K562 (cell line): ENCODE measurements at regions not wholly inside any gene's neighbourhood (a gene's known extent, or its start where the extent isn't known, plus 50 kb on each side); places are given as distances from the start of the nearest gene placed in this dataset.

Experiments used
- ATAC-seq: fragments of 200-7000 bp; cut with Tn5 transposase; 3 replicates; pipeline ENCODE4 v1.9.1; 2020; ENCODE audit warnings: moderate library complexity
- BruUV-seq: library from RNA; stranded (reverse); fragments of 400-500 nt; replicated peaks from 2 replicates; lab custom pipeline; 2021; lab: Mats Ljungman, UMichigan
- CTCF ChIA-PET: fragments of 300-600 bp; formaldehyde crosslinking; extraction: SDS; loops from one replicate; lab custom pipeline; 2021; ENCODE audit warnings: low intra/inter-chr PET ratio; lab: Yijun Ruan, JAX
- POLR2A ChIA-PET: fragments of 300-600, 350-650 bp; sonication (Branson Sonifier 250); formaldehyde crosslinking; extraction: SDS; loops from one replicate; lab custom pipeline; 2021; ENCODE audit warnings: antibody characterized with exemption, inconsistent platforms; lab: Yijun Ruan, JAX
- DNase-seq, 4 experiments: peaks; one replicate each; pipeline versions ENCODE4 v3.0.0 to v3.0.0-alpha.2; 2011 to 2018; ENCODE audit warnings: low spot score in 3 of 4, mixed read lengths in 3 of 4; ENCODE audit errors: extremely low read depth in 1 of 4
- FAIRE-seq: peaks from 2 replicates; lab custom pipeline; 2011; peaks lifted over from hg19 to GRCh38; lab: Jason Lieb, UNC
- H2AFZ ChIP-seq: 2 replicates; pipeline ENCODE4 v1.6.0; 2011; ENCODE audit warnings: low read depth, low read length, control low read depth, inconsistent platforms
- H3K27ac ChIP-seq: fragments of 200-600 bp; 3 replicates; pipeline ENCODE4 v1.8.0; 2011; ENCODE audit warnings: low read depth, mild to moderate bottlenecking, control low read depth, inconsistent platforms, low read length, moderate library complexity, mixed read lengths; ENCODE audit errors: extremely low read depth
- H3K27me3 ChIP-seq, 2 experiments: fragments of 300-600 bp in 1 of 2; 2 replicates in 1 of 2; 3 replicates in 1 of 2; pipeline versions ENCODE4 v1.6.0 to v1.8.0; 2011; ENCODE audit warnings: inconsistent platforms in 2 of 2, low read length in 2 of 2, mild to moderate bottlenecking in 1 of 2, mixed read lengths in 1 of 2, moderate library complexity in 1 of 2; ENCODE audit not compliant: control insufficient read depth in 2 of 2, insufficient read depth in 2 of 2
- H3K36me3 ChIP-seq: fragments of 300-600 bp; 3 replicates; pipeline ENCODE4 v1.8.0; 2011; ENCODE audit warnings: mild to moderate bottlenecking, low read length, inconsistent platforms; ENCODE audit not compliant: control insufficient read depth, insufficient read depth
- H3K4me1 ChIP-seq, 2 experiments: fragments of 200-600 bp in 1 of 2; replicated peaks in 1 of 2; 2 replicates in 1 of 2; 3 replicates in 1 of 2; pipeline versions ENCODE4 v1.5.1 to v1.8.0; 2011; ENCODE audit warnings: inconsistent platforms in 2 of 2, low read length in 2 of 2, mild to moderate bottlenecking in 1 of 2, mixed read lengths in 1 of 2, moderate library complexity in 1 of 2; ENCODE audit not compliant: control insufficient read depth in 2 of 2, insufficient read depth in 2 of 2
- H3K4me2 ChIP-seq: 2 replicates; pipeline ENCODE4 v1.6.1; 2011; ENCODE audit warnings: low read length, control low read depth, inconsistent platforms, mixed read lengths; ENCODE audit not compliant: insufficient read depth
- H3K4me3 ChIP-seq: fragments of 200-600 bp; sonication (generic), shearing (Covaris generic); 2 replicates; pipeline ENCODE4 v1.5.1; 2016; ENCODE audit warnings: control low read depth, inconsistent platforms
- H3K79me2 ChIP-seq: fragments of 200-600 bp; 3 replicates; pipeline ENCODE4 v1.8.0; 2011; ENCODE audit warnings: low read length, inconsistent platforms; ENCODE audit not compliant: control insufficient read depth, insufficient read depth
- H3K9ac ChIP-seq, 2 experiments: 2 replicates each; pipeline versions ENCODE4 v1.6.0 to v1.6.1; 2011; ENCODE audit warnings: low read depth in 2 of 2, low read length in 2 of 2, control low read depth in 1 of 2, inconsistent platforms in 1 of 2, mild to moderate bottlenecking in 1 of 2, mixed read lengths in 1 of 2; ENCODE audit not compliant: insufficient read depth in 1 of 2
- H3K9me1 ChIP-seq: one replicate; pipeline ENCODE4 v1.6.0; 2011; ENCODE audit warnings: inconsistent platforms, mild to moderate bottlenecking, low read length, moderate library complexity; ENCODE audit not compliant: control insufficient read depth, insufficient read depth
- H3K9me3 ChIP-seq: replicated peaks from 2 replicates; pipeline ENCODE4 v1.5.1; 2011; ENCODE audit warnings: low read depth, low read length, inconsistent platforms; ENCODE audit not compliant: control insufficient read depth, insufficient read depth
- H4K20me1 ChIP-seq: replicated peaks from 2 replicates; pipeline ENCODE4 v1.6.1; 2011; ENCODE audit warnings: low read length, inconsistent platforms, mixed read lengths; ENCODE audit not compliant: control insufficient read depth, insufficient read depth
- AFF4 ChIP-seq: sonication (generic); formaldehyde crosslinking; IDR thresholded peaks from 2 replicates; pipeline ENCODE4 v1.8.0; 2023; ENCODE audit warnings: mild to moderate bottlenecking, missing genetic modification reagents
- CC2D1A ChIP-seq: fragments of 450-650 bp; IDR thresholded peaks from 2 replicates; pipeline ENCODE4 v1.6.1; 2017; ENCODE audit warnings: mild to moderate bottlenecking
- CLOCK ChIP-seq: fragments of 250-450 bp; sonication (Bioruptor Pico); IDR thresholded peaks from 2 replicates; pipeline ENCODE4 v1.4.0; 2020; ENCODE audit warnings: mild to moderate bottlenecking, moderate library complexity, borderline replicate concordance
- CREM ChIP-seq: IDR thresholded peaks from 2 replicates; pipeline ENCODE4 v1.6.1; 2014; ENCODE audit warnings: antibody characterized with exemption, low read depth
- DACH1 ChIP-seq: fragments of 450-650 bp; IDR thresholded peaks from 2 replicates; pipeline ENCODE4 v1.6.1; 2018; ENCODE audit not compliant: partially characterized antibody
- LARP7 ChIP-seq: fragments of 450-650 bp; IDR thresholded peaks from 2 replicates; pipeline ENCODE4 v1.6.1; 2016
- OTX1 ChIP-seq: fragments of 450-650 bp; formaldehyde crosslinking; IDR thresholded peaks from 2 replicates; pipeline ENCODE4 v1.4.0; 2022; ENCODE audit warnings: mild to moderate bottlenecking
- PHF20 ChIP-seq: fragments of 450-650 bp; IDR thresholded peaks from 2 replicates; pipeline ENCODE4 v1.6.1; 2018; ENCODE audit not compliant: partially characterized antibody
- RBM39 ChIP-seq: fragments of 200-400 bp; formaldehyde crosslinking; optimal IDR thresholded peaks from 2 replicates; pipeline ENCODE3; 2018; ENCODE audit warnings: low read depth, low read length
- SIX5 ChIP-seq, 2 experiments: IDR thresholded peaks; 2 replicates each; pipeline ENCODE4 v1.6.1; 2011; ENCODE audit warnings: low read length in 2 of 2, borderline replicate concordance in 1 of 2, low read depth in 1 of 2, mild to moderate bottlenecking in 1 of 2, moderate library complexity in 1 of 2; ENCODE audit not compliant: insufficient read depth in 1 of 2
- SUPT5H ChIP-seq: fragments of 450-650 bp; IDR thresholded peaks from 2 replicates; pipeline ENCODE4 v1.6.1; 2016
- TFE3 ChIP-seq: fragments of 450-650 bp; formaldehyde crosslinking; IDR thresholded peaks from 2 replicates; pipeline ENCODE4 v1.4.0; 2020; ENCODE audit warnings: mild to moderate bottlenecking, mixed read lengths
- ZNF77 ChIP-seq: fragments of 250-450 bp; sonication (Bioruptor Pico); IDR thresholded peaks from 2 replicates; pipeline ENCODE4 v1.5.0; 2020
- WGBS: fragments of 100-300 bp; shearing (Covaris generic); methylation state at CpG from one replicate; pipeline ENCODE4 v1.1.6; 2016; ENCODE audit warnings: low coverage, mixed read lengths; ENCODE audit not compliant: insufficient coverage; ENCODE audit errors: missing lambda C conversion rate; 5-methylcytosine and 5-hydroxymethylcytosine counted together
- in situ Hi-C: fragments of 300-500 bp; cut with MboI; formaldehyde crosslinking; loops from 4 replicates; pipeline ENCODE4 v1.15.0; 2018; ENCODE audit warnings: inconsistent platforms, mixed read lengths
- intact Hi-C: fragments of 100-400 bp; cut with micrococcal nuclease; formaldehyde crosslinking; loops from 2 replicates; pipeline ENCODE4 v1.14.2; 2022
- TF ChIP-seq, protein P1 (sequence below): fragments of 450-650 bp; IDR thresholded peaks from 2 replicates; pipeline ENCODE4 v1.6.1; 2018; ENCODE audit warnings: mild to moderate bottlenecking, low read depth; ENCODE audit not compliant: partially characterized antibody

GRCh38 chr12:69036999-69037398 lies 104.0 kb upstream of the CPM start:
- H3K79me2 ChIP-seq, result no peaks in the 10 kb centered on the region
- in situ Hi-C loops, result no loop called here

More at GRCh38 chr12:69036999-69037398, 104.0 kb upstream of the CPM start:
- Histone ChIP-seq H3K9ac (no peak overlapping the region), H3K4me3 (no peak overlapping the region), H4K20me1 (no peaks in the 10 kb centered on the region), H2AFZ (no peak overlapping the region), H3K4me1 (no peaks in the 10 kb centered on the region), H3K4me2 (no peak overlapping the region), H3K27me3 (peaks cover 2 to 3% of the 10 kb centered on the region in 2 experiments; a peak in 1 of 5 replicates), H3K9me3 (no peaks in the 10 kb centered on the region), H3K36me3 (no peaks in the 10 kb centered on the region), H3K9me1 (no peaks in the 10 kb centered on the region), H3K27ac (no peak overlapping the region)
- ChIA-PET POLR2A (interaction anchor here (0.8 kb wide), 2 partner anchors 38 to 68 kb away, joined by 3 read pairs; no protein-coding TSS in a partner anchor), CTCF (no interaction called here)
- 2% methylated on average over 4 of the region's 4 CpGs for WGBS
- ATAC-seq (no peak), FAIRE-seq (no peak), DNase-seq (no peak)
- no TSS peak for BruUV-seq
- TF ChIP-seq SIX5 (IDR thresholded peaks at IDR 0.05; ENCODE audit: borderline replicate concordance in 1 of 2, insufficient read depth in 1 of 2, low read depth in 1 of 2, low read length in 2 of 2), result no peak
- TF ChIP-seq, protein P1, sequence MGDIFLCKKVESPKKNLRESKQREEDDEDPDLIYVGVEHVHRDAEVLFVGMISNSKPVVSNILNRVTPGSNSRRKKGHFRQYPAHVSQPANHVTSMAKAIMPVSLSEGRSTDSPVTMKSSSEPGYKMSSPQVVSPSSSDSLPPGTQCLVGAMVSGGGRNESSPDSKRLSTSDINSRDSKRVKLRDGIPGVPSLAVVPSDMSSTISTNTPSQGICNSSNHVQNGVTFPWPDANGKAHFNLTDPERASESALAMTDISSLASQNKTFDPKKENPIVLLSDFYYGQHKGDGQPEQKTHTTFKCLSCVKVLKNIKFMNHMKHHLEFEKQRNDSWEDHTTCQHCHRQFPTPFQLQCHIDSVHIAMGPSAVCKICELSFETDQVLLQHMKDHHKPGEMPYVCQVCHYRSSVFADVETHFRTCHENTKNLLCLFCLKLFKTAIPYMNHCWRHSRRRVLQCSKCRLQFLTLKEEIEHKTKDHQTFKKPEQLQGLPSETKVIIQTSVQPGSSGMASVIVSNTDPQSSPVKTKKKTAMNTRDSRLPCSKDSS, result no peak
- TF ChIP-seq RBM39, result no peak
- no peak for TF ChIP-seq SUPT5H
- no peak for TF ChIP-seq CLOCK
- no peak for TF ChIP-seq AFF4 (CRISPR knock-in tag)
- TF ChIP-seq ZNF77, result no peak
- TF ChIP-seq CREM, result no peak
- no peak for TF ChIP-seq TFE3 (CRISPR knock-in tag)
- TF ChIP-seq OTX1 (CRISPR knock-in tag), result no peak
- no peak for TF ChIP-seq CC2D1A
- no peak for TF ChIP-seq PHF20
- TF ChIP-seq DACH1, result no peak
- no peak for TF ChIP-seq LARP7
- intact Hi-C loops, result no loop called here
